A204.1 (cell line): ENCODE measurements at regions not wholly inside any gene's neighbourhood (a gene's known extent, or its start where the extent isn't known, plus 50 kb on each side); places are given as distances from the start of the nearest gene placed in this dataset.
"Not testable (repeated sequence)": the region's sequence is repeated elsewhere in the genome, so short reads cannot be mapped to it uniquely, and the experiment has no call there.

ENCODE experiments used
- FAIRE-seq: peaks from 2 replicates; lab custom pipeline; 2012; peaks lifted over from hg19 to GRCh38; lab: Jason Lieb, UNC

GRCh38 chr9:30356221-30356620, 2028.2 kb upstream of the ACO1 start:
- no peak for FAIRE-seq

GRCh38 chr9:30362373-30362772, 2022.1 kb upstream of the ACO1 start:
- FAIRE-seq = no peak

- FAIRE-seq = not testable (repeated sequence)
These were observed 2018.3 kb upstream of the ACO1 start for GRCh38 chr9:30366140-30366539.

DNA sequence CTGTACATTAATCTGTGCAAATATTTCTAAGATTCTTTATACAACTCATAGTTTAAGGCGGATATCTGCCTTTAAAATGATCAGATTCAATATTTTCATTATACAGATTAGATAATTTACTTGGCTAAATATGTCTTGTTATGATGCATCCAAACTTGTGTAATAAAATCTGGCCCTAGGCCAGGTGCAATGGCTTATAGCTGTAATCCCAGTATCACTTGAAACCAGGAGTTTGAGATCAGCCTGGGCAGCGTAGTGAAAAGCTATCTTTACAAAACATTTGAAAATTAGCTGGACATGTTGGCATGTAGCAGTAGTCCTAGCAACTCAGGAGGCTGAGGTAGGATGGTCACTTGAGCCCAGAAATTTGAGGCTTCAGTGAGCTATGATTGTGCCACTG, 2002.2 kb upstream of the ACO1 start:
- no peak for FAIRE-seq

- no peak for FAIRE-seq
These were observed 1974.2 kb upstream of the ACO1 start for GRCh38 chr9:30410273-30410672.

GRCh38 chr9:30411571-30411970, 1972.9 kb upstream of the ACO1 start:
- FAIRE-seq = no peak

GRCh38 chr9:30459156-30459555, 1925.3 kb upstream of the ACO1 start:
- FAIRE-seq = no peak

- FAIRE-seq = no peak
These were observed 1907.6 kb upstream of the ACO1 start for GRCh38 chr9:30476826-30477225.

DNA sequence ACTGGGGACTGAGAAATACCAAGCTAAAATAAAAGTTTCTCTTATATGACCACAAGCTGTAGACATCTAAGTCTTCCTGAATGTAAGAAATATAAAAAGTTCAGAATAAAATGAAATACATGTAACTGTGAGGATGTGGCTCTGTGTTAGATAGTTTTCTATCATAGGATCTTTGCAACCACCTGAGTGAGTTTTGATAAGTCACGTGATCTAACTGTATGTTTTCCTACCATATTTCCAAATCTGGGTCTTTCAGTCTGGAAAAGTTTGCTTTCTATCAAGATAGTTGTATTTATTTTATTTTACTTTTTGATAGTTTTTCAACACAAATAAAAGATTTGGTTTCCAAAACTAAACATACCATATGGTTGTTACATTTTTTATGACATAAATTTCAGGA, 1905.8 kb upstream of the ACO1 start:
- FAIRE-seq = no peak

- no peak for FAIRE-seq
These were observed 1901.9 kb upstream of the ACO1 start for GRCh38 chr9:30482499-30482898.

DNA sequence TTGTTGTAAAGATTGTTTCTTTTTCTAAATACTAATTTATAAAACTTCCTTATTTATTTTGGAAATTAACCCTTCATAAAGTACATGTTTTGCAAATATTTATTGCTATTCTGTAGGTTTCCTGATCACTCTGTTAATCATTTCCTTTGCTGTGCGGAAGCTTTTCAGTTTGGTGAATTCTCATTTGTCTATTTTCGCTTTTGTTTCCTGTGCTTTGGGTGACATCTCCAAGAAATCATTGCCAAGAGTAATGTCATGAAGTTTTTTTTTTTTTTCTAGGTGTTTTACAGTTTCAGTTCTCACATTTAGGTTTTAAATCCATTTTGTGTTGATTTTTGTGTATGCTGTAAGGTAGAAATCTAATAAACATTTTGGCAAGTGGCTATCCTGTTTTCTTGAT, 1899.8 kb upstream of the ACO1 start:
- FAIRE-seq = no peak

DNA sequence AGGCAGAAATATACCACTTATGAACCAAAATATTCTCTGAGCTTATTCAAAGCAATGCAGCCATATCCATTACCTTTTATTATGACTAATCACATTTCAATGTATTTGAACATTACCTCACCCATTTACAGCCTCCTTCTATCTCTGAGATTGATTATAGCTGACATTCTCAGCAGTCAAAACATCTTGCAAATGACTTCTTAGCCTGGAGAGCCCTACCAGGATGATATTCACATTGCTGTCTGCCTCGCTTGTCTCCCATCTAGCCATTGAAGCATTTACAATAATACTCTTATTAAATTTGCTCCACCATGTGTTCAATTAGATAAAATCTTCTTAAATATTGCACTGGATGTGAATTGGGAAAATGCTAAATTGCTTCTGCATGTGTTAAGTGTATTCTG, 1879.9 kb upstream of the ACO1 start:
- FAIRE-seq = no peak

DNA sequence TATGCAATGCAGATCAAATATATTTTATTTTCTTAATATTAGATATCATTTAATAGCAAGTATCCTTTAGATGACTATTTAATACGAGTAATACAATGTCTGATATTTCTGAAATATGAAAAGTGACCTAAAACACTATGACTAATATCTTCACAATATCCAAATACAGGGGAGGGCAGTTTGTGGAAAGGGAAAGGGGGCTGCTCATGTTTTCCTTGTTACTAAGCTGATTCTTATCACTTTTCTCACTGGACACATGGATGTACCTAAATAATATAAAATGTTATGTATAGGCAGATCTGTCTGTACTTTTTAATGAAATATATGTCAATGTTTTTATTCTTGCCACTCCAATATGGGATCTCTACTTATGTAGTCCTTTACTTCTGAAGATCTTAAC, 1879.1 kb upstream of the ACO1 start:
- FAIRE-seq = no peak

DNA sequence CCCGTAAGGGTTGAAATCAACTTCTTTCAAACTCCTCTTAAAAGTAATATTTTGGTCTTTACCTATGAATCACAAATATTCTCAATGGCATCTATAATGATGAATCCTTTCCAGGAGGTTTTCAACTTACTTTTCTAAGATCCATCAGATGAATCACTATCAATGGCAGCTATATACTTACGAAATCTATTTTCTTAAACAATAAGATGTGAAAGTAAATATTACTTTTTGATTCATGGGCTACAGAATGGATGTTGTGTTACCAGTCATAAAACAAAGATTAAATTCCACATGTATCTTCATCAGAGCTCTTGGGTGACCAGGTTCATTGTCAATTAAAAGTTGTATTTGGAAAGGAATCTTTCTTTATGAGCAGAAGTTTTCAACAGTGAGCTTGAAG, 1877.7 kb upstream of the ACO1 start:
- no peak for FAIRE-seq

DNA sequence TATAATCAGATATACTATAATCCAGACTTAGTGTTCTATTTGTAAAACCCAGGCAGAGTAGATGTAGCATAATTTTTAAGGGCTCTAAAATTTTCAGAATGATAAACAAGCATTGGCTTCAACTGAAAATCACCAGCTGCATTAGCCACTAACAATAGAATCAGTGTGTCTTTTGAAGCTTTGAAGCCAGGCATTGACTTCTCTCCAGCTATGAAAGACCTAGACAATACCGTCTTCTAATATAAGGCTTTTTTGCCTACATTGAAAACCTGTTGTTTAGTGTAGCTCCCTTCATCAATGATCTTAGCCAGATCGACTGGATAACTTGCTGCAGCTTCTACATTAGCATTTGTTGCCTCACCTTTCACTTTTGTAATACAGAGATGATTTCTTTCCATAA, 1877.3 kb upstream of the ACO1 start:
- FAIRE-seq = no peak

- no peak for FAIRE-seq
These were observed 1872.8 kb upstream of the ACO1 start for GRCh38 chr9:30511666-30512065.

GRCh38 chr9:30519166-30519565, 1865.3 kb upstream of the ACO1 start:
- no peak for FAIRE-seq

DNA sequence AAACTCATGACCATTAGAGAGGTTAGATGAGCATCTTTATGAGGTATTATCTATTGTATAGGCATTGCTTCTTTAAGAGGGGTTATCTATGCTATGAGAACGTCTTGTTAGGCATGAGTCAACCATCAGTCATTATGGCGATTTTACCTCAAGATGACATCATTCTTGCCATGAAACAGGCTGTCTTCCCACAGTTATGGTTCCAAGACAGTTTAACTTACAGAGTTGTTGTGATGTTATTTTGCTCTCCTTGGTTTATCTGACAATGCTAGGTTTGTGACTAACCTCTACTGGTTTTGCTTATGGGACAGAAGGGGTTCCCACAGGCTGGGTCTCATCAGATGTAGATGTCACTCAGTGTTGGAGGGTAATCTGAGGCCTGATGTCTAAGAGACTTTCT, 1864.7 kb upstream of the ACO1 start:
- no peak for FAIRE-seq

DNA sequence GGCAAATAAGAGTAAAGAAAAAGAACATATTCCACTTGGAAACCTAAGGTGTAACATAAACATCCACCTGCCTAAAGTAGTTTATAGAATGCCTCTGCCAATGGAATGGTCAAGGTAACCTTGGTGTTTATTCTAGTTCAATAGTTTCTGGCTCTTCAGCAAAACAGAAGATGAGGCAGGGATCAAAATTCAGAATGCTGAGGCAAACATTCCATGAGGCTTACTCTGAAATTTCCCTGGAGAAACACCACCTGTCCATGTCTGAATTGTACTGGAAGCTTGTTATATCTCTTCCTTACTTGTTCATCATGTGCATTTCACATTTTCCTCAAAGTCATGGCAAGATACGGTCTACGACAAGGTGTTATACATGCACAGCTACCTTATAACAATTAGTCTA, 1862.4 kb upstream of the ACO1 start:
- FAIRE-seq = no peak

- no peak for FAIRE-seq
These were observed 1862.0 kb upstream of the ACO1 start for GRCh38 chr9:30522486-30522885.

DNA sequence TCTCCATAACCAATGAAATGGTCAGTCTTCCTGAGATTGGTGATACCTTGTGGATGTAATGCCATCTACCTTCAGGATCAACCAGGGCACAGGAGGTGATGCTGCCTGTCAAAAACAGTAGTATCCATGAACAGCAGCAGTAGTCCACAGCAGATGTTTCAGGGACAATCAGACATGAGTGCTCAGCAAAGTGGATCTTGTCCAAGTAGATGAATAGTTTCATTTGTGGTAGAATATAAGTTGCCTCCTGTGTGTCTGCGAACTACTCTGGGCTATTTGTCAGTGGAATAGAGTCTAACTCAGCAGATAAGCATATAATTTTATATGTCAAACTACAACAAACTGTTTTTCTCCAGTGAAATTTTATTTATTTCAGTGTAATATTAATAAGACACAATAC, 1860.1 kb upstream of the ACO1 start:
- no peak for FAIRE-seq

DNA sequence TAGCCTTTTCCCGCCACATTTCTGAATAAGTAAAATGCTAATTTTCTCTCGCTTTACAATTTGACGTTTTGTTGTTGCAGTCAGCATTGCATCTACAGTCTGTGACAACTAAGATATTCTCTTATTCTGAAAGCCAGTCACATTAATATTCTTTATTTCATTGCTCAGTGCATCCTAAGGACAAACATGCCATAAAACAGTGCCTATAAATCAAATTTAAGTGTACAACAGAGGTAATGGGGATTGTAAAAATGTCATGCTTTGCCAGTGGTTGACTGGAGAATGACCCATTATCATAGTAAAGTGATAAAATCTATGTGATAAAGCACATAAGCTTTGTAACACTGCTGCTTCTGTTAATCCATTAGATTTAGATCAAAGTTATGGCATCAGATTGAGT, 1850.0 kb upstream of the ACO1 start:
- FAIRE-seq = no peak

DNA sequence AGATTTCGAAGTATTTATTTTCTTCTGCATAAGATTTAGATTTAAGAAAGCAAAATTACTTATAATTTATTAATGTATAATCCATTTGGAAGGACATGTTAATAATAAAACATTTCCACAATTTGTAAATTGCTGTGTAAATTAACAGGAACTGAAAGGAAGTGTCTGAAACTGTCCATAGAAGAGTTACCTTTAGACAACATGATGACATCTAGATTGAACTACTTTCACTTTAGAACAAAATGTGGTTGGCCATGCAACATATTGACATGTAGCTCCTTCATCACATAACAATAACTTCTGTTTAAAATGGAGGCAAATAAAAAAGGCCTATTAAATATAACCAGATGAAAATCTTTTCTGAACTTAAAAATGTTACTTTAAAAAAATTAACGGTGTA, 1849.5 kb upstream of the ACO1 start:
- FAIRE-seq = no peak

GRCh38 chr9:30536494-30536893, 1847.9 kb upstream of the ACO1 start:
- FAIRE-seq = no peak

DNA sequence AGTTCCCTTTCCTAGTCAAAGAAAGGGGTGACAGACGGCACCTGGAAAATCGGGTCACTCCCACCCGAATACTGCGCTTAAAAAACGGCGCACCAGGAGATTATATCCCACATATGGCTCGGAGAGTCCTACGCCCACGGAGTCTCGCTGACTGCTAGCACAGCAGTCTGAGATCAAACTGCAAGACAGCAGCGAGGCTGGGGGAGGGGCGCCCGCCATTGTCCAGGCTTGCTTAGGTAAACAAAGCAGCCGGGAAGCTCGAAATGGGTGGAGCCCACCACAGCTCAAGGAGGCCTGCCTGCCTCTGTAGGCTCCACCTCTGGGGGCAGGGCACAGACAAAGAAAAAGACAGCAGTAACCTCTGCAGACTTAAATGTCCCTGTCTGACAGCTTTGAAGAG, 1844.7 kb upstream of the ACO1 start:
- not testable (repeated sequence) for FAIRE-seq
